Ovary (tissue), 3 donors: ENCODE measurements at regions not wholly inside any gene's neighbourhood (a gene's known extent, or its start where the extent isn't known, plus 50 kb on each side); places are given as distances from the start of the nearest gene placed in this dataset.

Experiments
- EP300 ChIP-seq: sonication (generic); formaldehyde crosslinking; IDR thresholded peaks from one replicate; pipeline ENCODE4 v1.6.1; 2017; ENCODE audit warnings: antibody characterized with exemption
- TF ChIP-seq, protein P1 (sequence below), 3 donors: fragments of 450-650 bp in 2 of 3; fragments of 200-600 bp in 1 of 3; IDR thresholded peaks; one replicate each; pipeline versions ENCODE4 v1.5.1 to v1.8.0; 2016 to 2022; ENCODE audit warnings: antibody characterized with exemption in 3 of 3, mild to moderate bottlenecking in 1 of 3
- donor health status: DM: no; HTN: no; CAD: no.

DNA sequence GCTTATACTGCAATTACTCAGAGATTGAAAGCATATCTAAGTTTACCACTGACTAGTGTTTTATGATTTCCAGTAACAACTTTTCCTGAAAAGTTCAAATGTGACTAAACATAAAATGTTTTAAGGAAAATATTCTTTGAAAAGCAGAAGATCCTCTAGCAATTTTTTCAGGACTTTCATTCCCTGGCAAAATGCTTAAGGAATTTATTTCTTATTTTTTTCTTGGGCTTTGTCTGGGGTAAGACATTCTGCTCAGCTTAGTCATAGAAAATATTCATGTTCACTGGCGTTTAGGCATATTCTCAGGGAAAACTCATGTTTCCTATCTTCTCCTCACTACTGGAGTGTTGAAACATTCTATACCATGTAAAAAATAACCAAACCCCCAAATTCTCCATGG is 235.3 kb upstream of the CEP162 start:
- TF ChIP-seq, protein P1, sequence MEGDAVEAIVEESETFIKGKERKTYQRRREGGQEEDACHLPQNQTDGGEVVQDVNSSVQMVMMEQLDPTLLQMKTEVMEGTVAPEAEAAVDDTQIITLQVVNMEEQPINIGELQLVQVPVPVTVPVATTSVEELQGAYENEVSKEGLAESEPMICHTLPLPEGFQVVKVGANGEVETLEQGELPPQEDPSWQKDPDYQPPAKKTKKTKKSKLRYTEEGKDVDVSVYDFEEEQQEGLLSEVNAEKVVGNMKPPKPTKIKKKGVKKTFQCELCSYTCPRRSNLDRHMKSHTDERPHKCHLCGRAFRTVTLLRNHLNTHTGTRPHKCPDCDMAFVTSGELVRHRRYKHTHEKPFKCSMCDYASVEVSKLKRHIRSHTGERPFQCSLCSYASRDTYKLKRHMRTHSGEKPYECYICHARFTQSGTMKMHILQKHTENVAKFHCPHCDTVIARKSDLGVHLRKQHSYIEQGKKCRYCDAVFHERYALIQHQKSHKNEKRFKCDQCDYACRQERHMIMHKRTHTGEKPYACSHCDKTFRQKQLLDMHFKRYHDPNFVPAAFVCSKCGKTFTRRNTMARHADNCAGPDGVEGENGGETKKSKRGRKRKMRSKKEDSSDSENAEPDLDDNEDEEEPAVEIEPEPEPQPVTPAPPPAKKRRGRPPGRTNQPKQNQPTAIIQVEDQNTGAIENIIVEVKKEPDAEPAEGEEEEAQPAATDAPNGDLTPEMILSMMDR (IDR thresholded peaks at IDR 0.05): no peak
- no peak for TF ChIP-seq EP300
